GM19099 (cell line): ENCODE measurements at regions not wholly inside any gene's neighbourhood (a gene's known extent, or its start where the extent isn't known, plus 50 kb on each side); places are given as distances from the start of the nearest gene placed in this dataset.

Experiments used
- POLR2A ChIP-seq: IDR thresholded peaks from 3 replicates; pipeline ENCODE4 v1.6.1; 2011; ENCODE audit warnings: low read depth; ENCODE audit not compliant: insufficient read length; ENCODE audit errors: extremely low read depth

GRCh38 chr17:70230850-70231640, 61.7 kb downstream of the KCNJ2 start:
- TF ChIP-seq POLR2A, result no peak

GRCh38 chr17:70232466-70232865, 63.1 kb downstream of the KCNJ2 start:
- TF ChIP-seq POLR2A, result no peak

- TF ChIP-seq POLR2A, result no peak
Measured at GRCh38 chr17:70235252-70235651, 65.9 kb downstream of the KCNJ2 start.

GRCh38 chr17:70238228-70238627, 68.9 kb downstream of the KCNJ2 start:
- TF ChIP-seq POLR2A, result no peak

- TF ChIP-seq POLR2A, result no peak
Measured at GRCh38 chr17:70238646-70239045, 69.3 kb downstream of the KCNJ2 start.

- no peak for TF ChIP-seq POLR2A
Measured at GRCh38 chr17:70239391-70239826, 70.1 kb downstream of the KCNJ2 start.

GRCh38 chr17:70241071-70241470, 71.7 kb downstream of the KCNJ2 start:
- no peak for TF ChIP-seq POLR2A

GRCh38 chr17:70242781-70243437, 73.6 kb downstream of the KCNJ2 start:
- TF ChIP-seq POLR2A, result no peak

GRCh38 chr17:70251706-70252105, 82.4 kb downstream of the KCNJ2 start:
- no peak for TF ChIP-seq POLR2A

- TF ChIP-seq POLR2A, result no peak
Measured at GRCh38 chr17:70254735-70255460, 85.6 kb downstream of the KCNJ2 start.

GRCh38 chr17:70256751-70257150, 87.4 kb downstream of the KCNJ2 start:
- TF ChIP-seq POLR2A, result no peak

- TF ChIP-seq POLR2A, result no peak
Measured at GRCh38 chr17:70258465-70258864, 89.1 kb downstream of the KCNJ2 start.

- no peak for TF ChIP-seq POLR2A
Measured at GRCh38 chr17:70259400-70259799, 90.1 kb downstream of the KCNJ2 start.

- TF ChIP-seq POLR2A, result no peak
Measured at GRCh38 chr17:70261170-70261569, 91.8 kb downstream of the KCNJ2 start.

GRCh38 chr17:70265471-70265870, 96.1 kb downstream of the KCNJ2 start:
- no peak for TF ChIP-seq POLR2A

GRCh38 chr17:70266394-70266793, 97.1 kb downstream of the KCNJ2 start:
- no peak for TF ChIP-seq POLR2A
